Superior temporal gyrus (tissue), 1 donor: ENCODE measurements at regions not wholly inside any gene's neighbourhood (a gene's known extent, or its start where the extent isn't known, plus 50 kb on each side); places are given as distances from the start of the nearest gene placed in this dataset.

Experiments
- DNase-seq: peaks from one replicate; pipeline ENCODE4 v3.0.0-alpha.2; 2016; ENCODE audit errors: extremely low spot score

DNA sequence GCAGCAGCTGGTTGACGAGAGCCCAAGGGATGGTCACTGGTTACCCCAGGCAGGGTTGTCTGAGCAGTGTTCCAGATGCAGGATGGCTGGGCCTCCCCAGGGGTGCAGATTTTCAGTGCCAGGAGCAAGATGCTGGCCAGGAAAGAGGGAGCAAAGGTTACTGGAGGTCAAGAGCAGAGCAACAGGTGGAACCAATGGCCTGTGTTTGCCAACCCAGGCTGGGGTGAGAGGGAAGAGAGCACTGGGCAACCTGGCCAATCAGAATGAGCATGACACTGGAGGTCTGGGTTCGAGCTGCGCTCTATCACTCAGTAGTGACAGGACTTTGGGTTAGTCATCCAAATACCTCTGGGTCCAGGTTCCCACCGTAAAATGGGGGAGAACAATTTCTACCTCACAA is 90.6 kb upstream of the TLE3 start:
- DNase-seq, result no peak

DNA sequence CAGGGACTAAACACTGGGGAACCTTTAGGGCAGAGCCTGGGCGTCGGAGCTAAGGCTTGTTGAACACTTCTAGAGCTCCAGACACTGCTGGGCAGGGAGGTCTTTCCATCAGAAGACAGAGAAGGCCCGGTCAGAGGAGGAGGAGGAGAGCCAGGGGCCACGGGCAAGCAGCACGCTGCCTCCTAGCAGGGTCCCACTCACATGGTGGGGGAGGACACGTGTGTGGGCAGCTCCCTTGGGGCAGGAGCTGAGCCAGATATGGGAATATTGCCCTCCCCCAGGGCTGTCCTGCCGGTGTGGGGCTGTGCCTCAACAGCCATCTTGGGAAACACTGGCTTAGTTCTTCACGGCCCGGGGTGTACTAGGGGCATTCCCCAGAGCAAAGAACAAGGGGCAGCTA is 89.6 kb upstream of the TLE3 start:
- no peak for DNase-seq

DNA sequence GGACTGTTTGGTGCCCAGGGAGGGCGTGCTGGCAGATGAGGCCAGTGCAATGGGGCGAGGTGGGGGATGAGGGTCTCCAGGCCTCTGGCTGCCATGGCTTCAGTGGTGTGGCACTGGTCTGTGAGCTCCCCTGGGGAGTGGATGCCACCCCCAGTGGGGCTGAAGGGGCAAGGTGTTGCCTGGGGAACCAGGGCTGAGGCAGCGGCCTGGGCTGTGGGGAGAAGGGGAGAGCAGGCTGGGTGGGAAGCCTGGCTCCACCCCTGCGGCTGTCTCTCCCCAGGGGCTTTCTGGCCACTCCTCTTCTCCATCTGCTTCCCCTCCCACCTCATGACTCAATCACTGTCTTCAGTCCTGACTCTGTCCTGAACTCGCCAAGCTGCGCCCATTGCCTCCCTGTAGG is 88.4 kb upstream of the TLE3 start:
- no peak for DNase-seq

DNA sequence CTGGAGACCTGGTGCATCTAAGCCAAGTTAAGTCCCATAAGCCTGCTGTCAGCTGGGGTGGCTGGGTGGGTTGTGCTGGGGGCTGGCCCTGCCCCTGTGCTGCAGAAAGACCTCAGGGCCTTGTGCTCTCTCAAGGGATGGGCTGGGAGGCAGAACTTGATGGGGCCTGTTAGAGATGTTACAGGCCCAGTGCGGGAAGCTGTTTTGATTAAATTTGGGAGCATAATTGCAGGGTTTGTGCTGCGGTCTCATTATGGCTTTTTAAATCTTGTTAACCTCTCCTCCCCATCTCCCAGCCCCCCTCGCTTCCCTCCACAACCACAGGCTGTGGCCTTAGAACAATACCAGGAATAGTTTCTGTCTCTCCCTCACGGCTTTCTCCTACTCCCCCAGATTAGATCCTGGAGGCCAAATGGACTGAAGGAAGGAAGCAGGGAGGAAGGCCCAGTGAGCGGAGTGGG is 87.6 kb upstream of the TLE3 start:
- DNase-seq, result no peak

DNA sequence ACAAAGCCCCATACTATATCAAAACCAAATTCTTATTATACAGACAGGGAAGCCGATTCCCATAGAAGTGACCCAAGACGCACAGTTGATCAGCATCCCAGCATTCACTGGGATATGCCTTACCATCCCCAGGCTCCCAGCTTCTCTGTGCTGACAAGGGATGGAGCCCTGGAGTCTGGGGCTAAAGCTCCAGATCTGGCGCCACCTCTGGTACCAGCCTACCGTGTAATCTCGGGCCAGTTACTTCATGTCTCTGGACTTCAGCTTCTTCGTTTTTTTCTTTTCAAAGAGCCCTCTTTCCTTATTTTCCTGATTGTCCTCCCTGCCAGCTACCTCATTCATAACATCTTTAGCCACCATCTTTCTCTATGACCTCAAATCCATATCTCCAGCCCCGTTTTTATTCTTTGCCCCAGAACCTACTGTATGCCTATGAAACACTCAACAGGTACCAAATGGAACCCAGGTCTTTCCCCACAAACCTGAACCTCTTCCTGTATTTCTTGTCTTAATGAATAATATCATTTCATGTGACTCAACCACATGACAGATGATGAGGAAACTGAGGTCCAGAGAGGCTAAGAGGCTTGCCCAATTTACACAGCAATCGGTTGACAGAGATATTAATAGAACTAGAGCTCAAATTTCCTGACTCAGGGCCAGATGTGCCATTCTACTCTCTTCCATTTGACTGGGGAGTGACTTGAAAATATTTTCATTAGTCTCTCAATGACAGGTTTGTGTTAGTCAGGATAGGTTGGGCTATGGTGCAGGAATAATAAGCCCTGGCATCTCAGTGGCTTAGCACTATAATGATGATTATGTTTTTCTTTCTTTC is 85.4 kb upstream of the TLE3 start:
- no peak for DNase-seq

DNA sequence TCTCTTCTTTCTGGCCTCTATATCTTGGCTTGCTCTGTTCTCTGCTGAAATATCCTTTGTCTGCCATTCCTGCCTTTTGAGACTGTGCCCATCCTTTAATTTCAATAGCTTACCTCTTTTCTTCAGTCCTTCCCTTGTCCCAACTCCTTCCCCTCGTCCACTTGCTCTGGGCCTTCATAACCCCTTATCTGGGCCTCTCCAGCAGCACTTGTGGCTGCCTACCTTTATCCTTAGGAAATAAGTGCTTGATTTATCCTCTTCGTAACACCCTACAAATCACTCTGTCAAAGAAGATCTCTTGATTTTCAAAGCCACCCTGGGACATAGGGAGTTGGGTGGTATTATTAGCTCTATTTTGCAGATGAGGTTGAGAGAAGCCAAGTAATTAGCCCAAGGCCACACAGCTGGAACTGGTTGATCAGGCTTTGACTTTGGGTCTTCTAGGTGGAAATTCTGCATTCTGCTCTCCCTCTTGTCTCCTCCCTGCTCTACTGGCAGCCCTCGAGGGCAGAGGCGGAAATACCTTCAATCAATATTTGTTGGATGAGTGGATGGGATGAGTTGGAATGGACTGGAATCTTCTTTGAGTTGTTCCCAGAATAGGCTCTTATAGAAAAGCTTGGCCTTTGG is 84.0 kb upstream of the TLE3 start:
- DNase-seq, result no peak

DNA sequence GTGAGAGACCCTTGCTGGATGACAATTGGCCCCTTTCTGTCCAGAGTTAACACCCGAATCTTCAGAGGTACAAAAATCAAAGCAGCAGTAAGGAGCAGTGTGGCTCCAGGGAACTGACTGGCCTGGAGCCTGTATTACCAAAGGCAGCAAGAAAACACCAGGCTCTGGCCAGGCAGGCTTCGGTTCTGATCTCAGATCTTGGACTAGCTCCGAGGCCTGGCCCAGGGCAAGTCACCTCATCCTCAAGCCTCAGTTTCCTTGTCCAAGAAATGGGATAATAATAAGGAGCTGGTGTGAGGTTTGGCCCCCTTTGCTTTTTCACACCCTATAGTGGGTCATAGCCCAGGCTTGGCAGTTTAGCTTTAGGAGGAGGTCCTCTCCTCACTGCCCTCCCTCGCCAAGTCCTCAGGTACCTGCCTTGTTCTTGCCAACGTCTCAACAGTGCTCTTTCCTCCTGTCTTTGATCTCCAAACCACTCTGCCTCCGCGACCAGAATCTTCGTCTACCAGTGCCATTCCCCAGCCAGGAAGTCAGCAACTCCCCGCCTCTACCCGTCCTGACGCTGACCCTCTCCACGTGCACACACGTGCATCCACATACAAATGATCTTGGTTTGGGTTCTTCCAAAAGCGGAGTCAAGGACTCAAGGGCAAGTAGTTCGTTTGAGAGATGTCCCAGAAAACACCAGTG is 82.6 kb upstream of the TLE3 start:
- no peak for DNase-seq

DNA sequence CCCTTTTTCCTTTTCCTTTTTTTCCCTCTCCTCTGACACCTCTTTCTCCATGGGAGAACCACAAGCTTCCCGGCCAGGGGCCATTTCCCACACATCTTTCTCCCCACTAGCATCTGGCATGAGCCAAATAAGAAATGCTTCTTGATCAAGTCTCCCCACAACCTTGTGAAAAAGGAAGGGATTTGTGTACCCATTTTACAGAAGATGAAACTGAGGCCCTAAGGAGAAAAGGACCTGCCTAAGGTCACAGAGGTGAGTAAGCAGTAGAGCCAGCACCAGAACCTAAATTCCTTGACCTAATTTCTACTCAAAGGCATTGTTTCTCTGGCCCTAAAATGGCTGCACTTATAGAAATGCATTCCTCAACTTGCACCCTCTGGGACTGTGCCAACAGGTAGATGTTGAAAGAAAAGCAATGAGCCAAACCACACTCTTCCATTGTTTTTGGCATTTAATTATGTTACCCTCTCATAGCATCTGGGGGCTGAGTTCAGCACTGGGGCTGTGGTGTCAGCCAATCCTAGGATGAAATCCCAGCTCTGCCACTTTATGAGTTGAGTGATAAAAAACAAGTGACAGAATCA is 81.7 kb upstream of the TLE3 start:
- no peak for DNase-seq

DNA sequence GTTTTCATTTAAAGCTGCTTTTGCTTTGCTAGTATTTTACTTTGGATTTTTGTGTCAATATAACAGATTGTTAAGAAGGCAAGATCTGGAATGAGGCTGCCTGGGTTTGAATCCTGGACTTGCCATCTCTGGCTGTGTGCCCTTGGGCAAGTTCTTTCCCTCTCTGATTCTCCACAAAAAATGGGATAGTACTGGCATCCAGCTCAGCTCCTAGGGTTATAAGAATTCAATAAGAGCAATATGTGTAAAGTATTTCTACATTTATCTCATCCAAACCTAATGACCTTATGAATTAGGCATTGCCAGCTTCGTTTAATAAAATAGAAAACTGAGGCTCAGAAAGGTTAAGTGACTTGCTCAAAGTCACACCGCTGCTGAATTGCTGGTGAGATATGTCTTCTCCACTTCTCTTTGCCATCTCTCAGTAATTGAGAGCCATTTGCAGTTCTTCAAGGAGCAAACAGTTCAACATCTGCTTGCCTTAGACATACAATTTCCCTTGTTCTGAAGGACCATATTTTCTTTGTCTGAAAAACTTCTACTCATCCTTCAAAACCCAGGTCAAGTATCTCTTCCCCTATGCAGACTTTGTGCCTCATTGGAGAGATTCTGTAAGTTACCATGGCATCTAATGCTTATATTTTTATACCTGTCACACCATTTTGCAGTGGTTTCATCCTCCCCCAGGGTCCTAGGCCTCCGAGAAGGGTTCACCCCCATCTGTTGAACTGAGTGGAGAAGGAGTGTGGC is 80.8 kb upstream of the TLE3 start:
- no peak for DNase-seq

DNA sequence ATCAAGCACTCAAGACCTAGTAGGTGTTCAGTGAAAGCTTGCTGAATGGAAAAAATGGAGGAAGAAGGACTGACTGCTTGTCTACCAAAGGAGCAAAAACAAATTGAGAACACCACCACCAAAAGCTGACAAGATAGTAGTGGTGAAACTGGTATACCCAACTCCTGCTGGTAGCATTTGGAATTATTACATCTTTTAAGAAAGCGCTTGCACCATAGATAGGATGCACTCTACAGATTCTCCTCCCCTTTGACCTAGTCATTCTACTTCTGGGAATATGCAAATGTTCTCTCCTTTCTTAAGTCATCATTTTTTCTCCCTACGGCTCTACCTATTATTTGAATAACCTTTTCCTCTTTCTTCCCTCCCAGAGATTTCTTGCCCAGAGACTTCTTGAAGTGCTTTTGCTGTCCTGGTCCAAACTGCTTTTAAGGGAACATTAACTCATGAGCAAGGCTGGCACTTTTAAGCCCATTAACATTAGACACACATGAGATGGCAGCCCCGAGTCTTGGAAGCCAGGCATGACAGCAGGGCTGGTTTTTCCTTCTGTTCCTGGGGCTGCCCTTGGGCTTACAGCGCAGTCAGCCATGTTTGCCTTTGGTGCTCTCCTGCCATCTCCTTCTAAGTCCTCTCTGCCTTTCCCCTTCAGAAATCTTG is 75.0 kb upstream of the TLE3 start:
- no peak for DNase-seq

DNA sequence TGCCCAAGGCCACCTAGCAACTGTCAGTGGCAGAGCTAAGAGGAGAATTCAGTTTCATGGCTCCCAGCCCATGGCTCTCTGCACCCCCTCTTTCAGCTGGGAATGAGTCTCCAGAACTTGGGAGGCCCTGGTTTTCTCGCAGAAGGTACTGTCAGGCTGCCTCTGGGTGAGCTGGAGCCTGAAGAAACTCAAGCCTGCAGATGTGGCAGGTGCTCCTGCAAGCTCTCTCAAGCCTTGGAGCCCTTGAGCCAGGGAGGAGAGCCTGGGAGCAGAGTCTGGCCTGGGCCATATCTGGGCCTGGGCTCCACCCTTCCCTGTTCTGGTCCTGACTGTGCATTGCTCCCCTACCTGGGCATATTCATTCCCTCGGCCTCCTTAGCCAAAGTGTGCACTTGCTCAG is 74.4 kb upstream of the TLE3 start:
- DNase-seq, result no peak

DNA sequence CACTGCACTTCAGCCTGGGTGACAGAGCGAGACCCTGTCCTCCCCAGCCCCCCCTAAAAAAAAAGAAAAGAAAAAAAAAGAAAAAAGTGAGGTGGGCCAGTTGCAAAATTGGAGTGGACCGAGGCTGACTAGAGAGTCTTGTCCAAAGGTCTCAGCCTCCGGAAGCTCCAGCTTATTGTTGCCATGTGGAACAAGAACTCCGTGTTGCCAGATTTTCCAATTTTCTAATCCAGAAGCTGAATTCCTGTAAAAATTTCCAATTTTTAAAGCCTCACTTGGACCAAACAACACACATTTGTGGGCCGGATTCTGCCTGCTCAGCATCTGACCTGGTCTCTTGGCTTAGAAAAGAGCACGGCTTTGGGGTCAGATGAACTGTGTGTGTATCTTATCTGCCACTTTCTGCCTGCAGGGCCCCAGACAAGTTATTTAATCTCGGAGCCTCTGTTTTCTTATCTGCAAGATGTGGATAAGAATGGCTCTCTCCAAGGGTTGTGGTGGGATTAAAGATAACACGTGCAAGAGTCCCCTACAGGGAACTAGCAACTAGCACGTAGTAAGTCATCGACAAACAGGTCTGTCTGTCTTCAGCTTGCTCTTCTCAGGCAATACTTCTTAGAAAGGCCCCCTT is 73.7 kb upstream of the TLE3 start:
- DNase-seq, result no peak

DNA sequence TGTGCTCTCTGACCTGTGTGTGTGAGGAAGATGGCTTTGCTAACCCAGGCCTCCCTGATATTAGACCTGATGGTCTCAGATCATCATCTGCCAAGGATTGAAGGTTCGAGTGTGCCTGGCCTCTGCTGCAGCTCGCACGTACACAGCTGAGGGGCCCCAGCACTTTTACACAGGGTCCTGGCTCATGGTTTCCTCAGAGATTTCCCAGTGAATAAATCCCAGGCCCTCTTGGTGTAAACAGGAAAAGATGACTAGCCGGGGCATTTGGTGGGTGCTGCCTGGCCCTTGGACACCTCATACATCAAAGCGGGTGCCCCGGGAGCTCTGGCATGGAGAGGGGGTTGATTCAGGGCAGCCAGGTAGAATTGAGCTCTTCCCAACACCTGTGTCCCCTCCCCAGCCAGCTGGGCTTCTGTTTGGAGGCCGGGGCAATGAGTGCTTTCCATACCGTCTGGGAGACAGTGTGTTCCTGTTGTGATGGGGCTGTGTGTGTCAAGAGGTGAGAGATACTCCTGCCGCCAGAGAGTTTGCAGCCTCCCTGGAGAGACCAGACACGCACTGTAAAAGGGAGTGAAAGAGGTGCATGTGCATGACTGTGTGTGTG is 72.5 kb upstream of the TLE3 start:
- DNase-seq, result no peak

DNA sequence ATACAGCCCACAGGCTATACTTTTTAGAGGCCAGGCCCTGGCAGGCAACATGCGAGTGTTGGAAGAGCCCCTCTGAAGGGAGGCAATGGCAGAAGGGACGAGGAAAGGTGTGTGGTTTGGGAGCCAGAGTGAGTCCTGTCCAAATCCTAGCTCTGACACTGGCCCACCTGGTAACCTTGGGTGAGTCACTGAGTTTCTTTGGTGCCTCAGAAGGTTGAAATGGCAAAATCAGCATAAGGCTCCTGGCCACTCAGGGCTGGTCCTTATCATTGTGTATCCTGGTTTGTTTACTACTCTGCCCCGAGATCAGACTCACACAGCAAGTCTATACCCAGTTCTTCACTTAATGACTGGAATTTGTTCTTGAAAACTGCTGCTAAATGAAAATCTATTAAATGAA is 71.4 kb upstream of the TLE3 start:
- no peak for DNase-seq

DNA sequence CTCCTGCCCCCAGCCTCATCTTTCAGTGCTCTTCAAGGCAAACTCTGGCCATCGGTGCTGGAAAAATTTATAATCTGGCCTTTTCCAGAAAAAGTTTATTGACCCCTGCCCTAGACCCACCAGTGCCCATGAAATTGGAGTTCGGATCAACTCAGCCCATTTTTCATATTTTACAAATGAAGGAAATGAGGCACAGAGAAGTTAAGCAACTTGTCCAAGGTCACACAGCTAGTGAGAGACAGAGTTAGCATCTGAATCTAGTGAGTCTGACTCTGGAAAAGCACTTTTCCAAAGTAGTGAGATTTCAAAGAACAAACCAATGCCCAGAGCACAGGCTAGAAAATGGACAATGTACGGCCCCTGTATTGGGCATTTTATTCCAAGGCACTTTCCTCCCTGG is 69.4 kb upstream of the TLE3 start:
- DNase-seq, result no peak

DNA sequence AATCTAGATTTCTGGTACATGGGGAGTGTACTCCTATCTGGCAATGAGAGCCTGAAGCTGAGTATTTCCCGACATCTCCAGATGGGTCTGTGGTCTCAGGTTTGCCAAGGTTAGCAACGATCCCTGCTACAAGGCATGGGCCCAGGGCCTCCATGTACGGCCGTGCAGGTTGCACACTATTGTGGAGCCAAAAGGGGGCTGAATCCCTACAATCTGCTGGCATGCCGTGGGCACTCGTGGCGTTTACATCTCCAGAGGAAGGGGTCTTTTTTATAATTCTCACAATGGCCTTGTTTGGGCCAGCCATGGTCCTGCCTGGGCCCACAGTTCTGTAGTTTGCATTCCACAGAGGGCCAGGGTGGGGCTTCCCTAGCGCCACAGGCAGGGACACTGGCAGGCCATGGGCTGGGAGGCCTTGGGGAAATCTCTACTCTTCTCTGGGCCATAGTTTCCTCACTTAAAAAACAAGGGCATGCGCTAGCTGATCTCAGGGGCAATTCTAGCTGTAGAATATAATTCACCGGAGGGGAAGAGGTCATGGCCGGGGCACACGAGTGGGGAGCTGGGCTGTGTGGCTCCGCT is 68.9 kb upstream of the TLE3 start:
- DNase-seq, result no peak

DNA sequence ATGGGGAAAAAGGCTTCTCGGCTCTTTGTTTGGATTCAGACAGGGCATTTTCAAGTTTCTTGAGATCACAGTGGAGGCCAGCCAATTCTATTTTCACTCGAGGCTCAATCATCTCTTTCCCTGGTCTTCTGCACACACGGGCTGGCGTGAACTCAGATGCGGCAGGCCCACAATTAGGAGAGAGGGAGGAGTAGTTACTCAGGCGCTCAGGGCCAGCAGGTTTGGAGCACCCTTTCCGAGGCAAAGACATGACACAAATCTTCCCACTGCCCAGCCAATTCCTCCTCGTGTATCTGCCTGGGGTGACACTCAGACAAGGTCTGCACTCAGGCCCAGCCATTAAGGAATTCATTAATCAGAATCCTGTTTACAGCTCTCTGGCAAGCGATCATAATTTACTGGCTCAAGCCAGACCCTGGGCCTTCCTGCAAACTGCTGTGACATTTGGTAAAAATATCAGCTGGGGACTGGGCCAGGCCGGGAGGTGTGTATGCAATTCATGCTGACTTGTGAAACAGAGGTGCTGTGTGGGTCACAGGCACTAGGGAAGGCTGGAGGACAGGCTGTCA is 68.1 kb upstream of the TLE3 start:
- DNase-seq, result no peak

DNA sequence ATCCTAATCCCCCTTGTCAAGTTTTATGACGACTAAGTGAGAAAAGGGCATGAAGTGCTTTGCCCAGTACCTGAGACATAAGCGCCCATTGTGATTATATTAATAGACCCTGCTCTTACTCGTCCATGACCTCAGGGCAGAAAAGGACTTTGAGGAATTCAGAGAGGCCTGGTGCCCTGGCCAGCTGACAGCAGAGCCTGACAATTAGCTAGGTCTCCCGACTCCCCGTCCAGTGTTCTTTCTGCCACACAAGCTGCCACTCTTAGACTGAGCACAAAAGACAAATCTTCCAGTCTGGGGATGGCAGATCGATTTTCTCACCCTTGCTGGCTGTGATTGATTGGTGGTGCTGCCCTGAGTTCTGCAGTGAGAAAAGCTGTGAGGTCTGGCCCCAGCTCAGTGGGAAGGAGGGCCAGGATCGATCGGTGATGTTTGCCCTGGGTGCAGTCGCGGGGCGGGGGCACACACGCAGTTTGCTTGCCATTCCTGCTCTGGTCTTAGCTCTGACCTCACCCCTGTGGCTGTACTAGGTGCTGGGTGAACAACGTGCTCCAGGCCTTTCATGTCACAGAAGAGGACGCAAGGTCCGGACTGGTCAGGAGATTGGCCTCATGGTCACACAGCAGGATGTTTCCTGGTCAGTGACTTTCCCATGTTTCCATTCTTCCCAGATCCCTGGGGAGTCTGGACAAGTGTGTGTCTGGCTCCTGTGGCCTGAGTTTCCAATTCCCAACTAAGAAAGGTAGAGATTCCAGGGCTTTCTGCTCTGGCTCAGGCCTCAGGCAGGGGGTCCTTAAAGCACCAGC is 67.4 kb upstream of the TLE3 start:
- no peak for DNase-seq
